Medulla oblongata (tissue), 1 donor: ENCODE measurements at regions not wholly inside any gene's neighbourhood (a gene's known extent, or its start where the extent isn't known, plus 50 kb on each side); places are given as distances from the start of the nearest gene placed in this dataset.
"Not testable (repeated sequence)": the region's sequence is repeated elsewhere in the genome, so short reads cannot be mapped to it uniquely, and the experiment has no call there.

Source experiments
- DNase-seq: peaks from one replicate; pipeline ENCODE4 v3.0.0-alpha.2; 2015; ENCODE audit errors: extremely low spot score

- no peak for DNase-seq
These were observed 180.2 kb upstream of the SOX6 start for GRCh38 chr11:16536513-16536912.

GRCh38 chr11:16528639-16529038 is 172.3 kb upstream of the SOX6 start:
- DNase-seq = no peak

- DNase-seq = no peak
These were observed 171.3 kb upstream of the SOX6 start for GRCh38 chr11:16527525-16528246.

- DNase-seq = no peak
These were observed 170.6 kb upstream of the SOX6 start for GRCh38 chr11:16526947-16527346.

- DNase-seq = not testable (repeated sequence)
These were observed 164.4 kb upstream of the SOX6 start for GRCh38 chr11:16520713-16521112.

- DNase-seq = no peak
These were observed 156.5 kb upstream of the SOX6 start for GRCh38 chr11:16512899-16513241.

GRCh38 chr11:16512198-16512898 is 156.0 kb upstream of the SOX6 start:
- DNase-seq = no peak

GRCh38 chr11:16511116-16512114 is 155.1 kb upstream of the SOX6 start:
- no peak for DNase-seq

GRCh38 chr11:16505481-16505880 is 149.1 kb upstream of the SOX6 start:
- no peak for DNase-seq

GRCh38 chr11:16503891-16504290 is 147.5 kb upstream of the SOX6 start:
- DNase-seq = not testable (repeated sequence)

- no peak for DNase-seq
These were observed 138.8 kb upstream of the SOX6 start for GRCh38 chr11:16494918-16495691.

GRCh38 chr11:16484434-16484833 is 128.1 kb upstream of the SOX6 start:
- DNase-seq = no peak

- no peak for DNase-seq
These were observed 118.3 kb upstream of the SOX6 start for GRCh38 chr11:16474659-16475058.

GRCh38 chr11:16469968-16470367 is 113.6 kb upstream of the SOX6 start:
- DNase-seq = no peak

GRCh38 chr11:16468735-16469453 is 112.5 kb upstream of the SOX6 start:
- DNase-seq = no peak

GRCh38 chr11:16460508-16460907 is 104.2 kb upstream of the SOX6 start:
- no peak for DNase-seq

- no peak for DNase-seq
These were observed 100.0 kb upstream of the SOX6 start for GRCh38 chr11:16456366-16456765.

- DNase-seq = no peak
These were observed 98.0 kb upstream of the SOX6 start for GRCh38 chr11:16454289-16454863.

GRCh38 chr11:16448123-16448717 is 91.9 kb upstream of the SOX6 start:
- DNase-seq = no peak

GRCh38 chr11:16441461-16441860 is 85.1 kb upstream of the SOX6 start:
- DNase-seq = no peak
